ENCODE measurements at regions not wholly inside any gene's neighbourhood (a gene's known extent, or its start where the extent isn't known, plus 50 kb on each side); places are given as distances from the start of the nearest gene placed in this dataset.
A peak's percentile ranks its signal among the peaks of the same experiment; 100 is the strongest.

DNA sequence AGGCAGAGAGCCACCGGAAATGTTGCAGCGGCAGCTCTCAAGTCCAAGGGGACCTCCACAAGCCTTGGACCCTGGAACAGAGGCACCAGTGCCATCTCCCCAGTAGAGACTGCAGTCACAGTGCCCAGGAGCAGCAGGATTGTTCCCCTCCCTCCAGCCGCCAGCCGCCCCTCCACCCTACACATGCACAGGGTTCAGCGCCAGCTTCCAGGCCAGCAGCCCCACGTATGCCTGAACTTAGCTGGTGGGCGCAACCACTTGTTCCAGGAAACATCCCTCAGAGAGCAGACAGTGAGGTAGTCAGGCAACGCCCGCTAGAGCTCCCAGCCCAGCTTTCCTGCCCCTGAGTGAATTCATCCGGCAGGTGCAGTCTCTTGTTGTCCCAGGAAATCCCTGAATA lies 1098.1 kb upstream of the NCAM2 start:
- DNase-seq (ENCODE audit: extremely low read depth, low read depth), result no peak

DNA sequence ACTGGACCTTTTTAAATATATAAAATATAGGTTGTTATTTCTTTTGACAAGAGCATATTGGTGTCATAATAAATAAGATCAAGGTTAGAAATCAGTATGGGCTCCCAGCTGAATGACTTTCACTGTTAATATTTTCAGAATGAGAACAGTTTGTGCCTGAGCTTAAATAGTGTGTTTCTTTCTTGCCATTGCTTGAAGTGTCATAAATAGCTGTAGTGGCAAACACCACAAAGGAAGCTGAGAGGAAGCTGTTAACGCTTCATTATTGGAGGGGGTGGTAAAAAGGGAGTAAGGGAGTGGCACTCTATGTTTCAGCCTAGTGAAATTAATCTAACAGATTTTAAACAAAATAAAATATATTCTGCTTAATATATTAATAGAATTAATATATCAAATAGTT lies 1089.8 kb upstream of the NCAM2 start:
- DNase-seq (ENCODE audit: extremely low read depth, low read depth), result no peak

GRCh38 chr21:19914028-19914427 lies 1084.2 kb upstream of the NCAM2 start:
- DNase-seq (ENCODE audit: extremely low read depth, low read depth), result no peak

- no peak for DNase-seq (ENCODE audit: extremely low read depth, low read depth)
Observed at GRCh38 chr21:19921211-19921610, 1077.0 kb upstream of the NCAM2 start.

DNA sequence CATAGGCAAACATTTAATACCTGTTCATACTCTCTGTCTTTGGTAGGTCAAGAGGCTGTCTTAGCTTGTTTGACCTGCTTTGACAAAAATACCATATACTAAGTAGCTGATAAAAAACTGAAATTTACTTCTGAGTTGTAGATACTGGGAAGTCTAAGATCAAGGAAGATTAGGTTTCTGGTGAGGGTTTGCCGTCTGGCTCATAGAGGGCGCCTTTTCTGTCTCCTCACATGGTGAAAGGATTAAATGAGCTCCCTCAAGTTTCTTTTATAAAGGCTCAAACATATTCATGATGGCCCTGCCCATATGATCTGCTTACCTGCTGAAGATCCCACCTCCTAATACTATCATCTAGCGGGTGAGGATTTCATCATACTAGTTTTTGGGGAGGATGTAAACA lies 1076.1 kb upstream of the NCAM2 start:
- DNase-seq (ENCODE audit: extremely low read depth, low read depth), result no peak

DNA sequence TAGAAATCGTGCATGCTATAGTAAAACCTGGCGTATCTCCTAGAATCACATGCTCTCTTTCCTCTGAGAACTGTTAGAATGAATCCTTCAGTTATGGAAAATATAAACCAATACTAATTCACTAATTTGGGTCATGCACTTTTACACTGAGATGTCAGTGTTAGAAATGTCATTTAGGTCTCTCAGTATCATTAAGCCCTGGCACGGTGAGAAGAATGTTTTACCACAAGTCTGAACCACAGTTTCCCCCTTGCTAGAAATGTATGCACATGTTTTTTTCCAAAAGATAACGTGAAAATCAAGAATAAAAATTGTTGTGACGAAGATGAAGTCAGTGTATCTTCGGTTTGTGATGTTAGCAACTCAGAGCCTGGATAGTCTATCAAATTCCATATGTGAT lies 1062.7 kb upstream of the NCAM2 start:
- no peak for DNase-seq (ENCODE audit: extremely low read depth, low read depth)

DNA sequence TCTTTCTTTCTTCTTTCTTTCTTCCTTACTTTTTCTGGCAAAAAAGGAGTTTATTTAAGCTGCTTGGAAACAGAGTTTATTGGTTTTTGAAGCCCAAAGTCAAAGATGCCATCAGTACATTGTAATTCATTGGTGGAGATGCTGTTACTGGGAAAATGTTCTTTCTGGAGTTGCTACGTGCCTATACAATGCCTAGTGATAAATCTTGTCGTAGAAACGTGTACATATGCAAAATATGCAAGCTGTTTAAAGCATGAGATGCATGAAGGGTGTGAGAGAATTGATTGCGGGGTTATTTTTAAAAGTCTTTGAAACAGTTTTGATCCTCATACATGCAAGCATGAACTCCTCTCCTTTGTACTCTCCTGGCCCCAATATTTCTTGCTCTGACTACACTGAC lies 1060.6 kb upstream of the NCAM2 start:
- DNase-seq (ENCODE audit: extremely low read depth, low read depth), result no peak

DNA sequence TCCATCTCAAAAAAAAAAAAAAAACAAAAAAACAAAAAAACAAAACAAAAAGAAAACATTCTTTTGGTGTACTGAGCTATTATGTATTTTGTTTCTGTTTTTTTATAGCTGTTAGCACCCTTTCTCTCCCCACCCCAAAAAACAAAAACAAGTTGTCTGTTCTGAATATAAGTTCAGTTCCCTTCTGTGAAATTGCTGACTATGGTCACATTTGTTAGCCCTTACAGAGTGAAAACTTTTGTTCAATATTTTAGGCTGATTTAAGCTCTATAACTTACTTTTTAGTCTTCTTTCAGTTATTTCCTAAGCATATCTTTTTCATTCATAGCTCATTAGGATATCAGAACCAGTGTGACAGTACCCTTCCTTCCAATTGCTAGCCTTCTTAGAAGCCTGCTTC lies 1056.6 kb upstream of the NCAM2 start:
- no peak for DNase-seq (ENCODE audit: extremely low read depth, low read depth)

DNA sequence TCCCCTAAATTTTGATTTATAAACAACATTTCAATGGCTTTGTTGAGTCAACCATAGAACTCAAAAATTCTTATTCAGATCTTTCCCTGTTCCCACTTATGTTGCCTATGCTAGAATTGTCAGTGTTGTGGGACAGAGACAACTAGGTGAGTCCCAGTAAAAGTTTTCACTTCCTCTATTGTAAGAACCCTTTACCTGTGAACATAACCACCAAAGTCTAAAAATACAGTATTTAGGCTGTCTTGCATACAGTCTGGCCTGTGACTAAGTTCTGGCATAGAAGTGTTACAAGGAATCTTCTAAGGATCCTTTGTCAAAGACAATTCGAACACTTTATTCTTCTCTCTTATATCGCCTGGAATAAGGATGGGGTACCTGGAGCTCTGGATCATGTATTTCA lies 1047.9 kb upstream of the NCAM2 start:
- no peak for DNase-seq (ENCODE audit: extremely low read depth, low read depth)

- no peak for DNase-seq (ENCODE audit: extremely low read depth, low read depth)
Observed at GRCh38 chr21:19969156-19969555, 1029.1 kb upstream of the NCAM2 start.

- DNase-seq (ENCODE audit: extremely low read depth, low read depth), result peak; percentile 11
Observed at GRCh38 chr21:19981938-19982337, 1016.3 kb upstream of the NCAM2 start.

GRCh38 chr21:19986396-19986795 lies 1011.8 kb upstream of the NCAM2 start:
- no peak for DNase-seq (ENCODE audit: extremely low read depth, low read depth)

- no peak for DNase-seq (ENCODE audit: extremely low read depth, low read depth)
Observed at GRCh38 chr21:19987671-19988070, 1010.5 kb upstream of the NCAM2 start.

DNA sequence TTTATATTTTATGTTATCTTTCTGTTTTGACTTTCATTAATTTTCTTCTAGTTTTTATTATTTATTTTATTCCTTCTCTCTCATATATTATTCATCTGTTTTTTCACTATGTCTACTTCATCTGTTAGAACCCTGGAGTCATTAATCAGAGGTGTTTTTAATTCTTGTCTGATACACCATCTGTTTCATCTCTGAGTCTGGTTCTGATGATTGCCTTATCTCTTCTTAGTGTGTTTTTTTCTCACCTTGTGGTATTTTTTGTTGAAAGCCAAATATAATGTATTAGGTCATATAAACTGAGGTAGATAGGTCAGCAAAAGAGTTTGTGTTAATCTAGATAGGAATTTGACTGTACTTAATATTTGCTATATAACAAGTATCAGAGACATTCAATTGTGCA lies 1005.7 kb upstream of the NCAM2 start:
- no peak for DNase-seq (ENCODE audit: extremely low read depth, low read depth)

- DNase-seq (ENCODE audit: extremely low read depth, low read depth), result no peak
Observed at GRCh38 chr21:19993268-19993667, 1004.9 kb upstream of the NCAM2 start.

- no peak for DNase-seq (ENCODE audit: extremely low read depth, low read depth)
Observed at GRCh38 chr21:19995253-19995652, 1003.0 kb upstream of the NCAM2 start.

DNA sequence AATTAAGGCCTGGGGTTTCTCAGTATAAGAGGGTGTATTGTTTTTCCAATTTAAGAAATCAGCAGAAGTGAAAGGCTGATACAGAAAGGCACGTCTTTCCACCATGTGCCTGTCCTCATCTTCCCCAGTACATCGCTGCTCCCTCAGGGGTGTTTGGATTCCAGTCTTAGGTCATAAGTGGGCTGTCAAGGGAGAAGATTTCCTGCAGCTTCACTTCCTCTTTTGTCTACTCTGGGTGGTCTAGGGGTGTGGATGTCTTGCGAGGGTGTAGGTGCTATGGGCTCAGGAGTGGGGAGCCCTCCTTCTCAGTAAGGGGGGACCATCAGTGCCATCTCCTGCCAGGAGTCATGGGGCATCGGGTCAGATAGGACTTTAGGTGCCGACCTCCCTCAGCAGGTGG lies 999.8 kb upstream of the NCAM2 start:
- no peak for DNase-seq (ENCODE audit: extremely low read depth, low read depth)

- no peak for DNase-seq (ENCODE audit: extremely low read depth, low read depth)
Observed at GRCh38 chr21:19999369-20000272, 998.6 kb upstream of the NCAM2 start.

GRCh38 chr21:20004367-20004766 lies 993.8 kb upstream of the NCAM2 start:
- DNase-seq (ENCODE audit: extremely low read depth, low read depth), result no peak

- DNase-seq (ENCODE audit: extremely low read depth, low read depth), result no peak
Observed at GRCh38 chr21:20010691-20011200, 987.5 kb upstream of the NCAM2 start.

DNA sequence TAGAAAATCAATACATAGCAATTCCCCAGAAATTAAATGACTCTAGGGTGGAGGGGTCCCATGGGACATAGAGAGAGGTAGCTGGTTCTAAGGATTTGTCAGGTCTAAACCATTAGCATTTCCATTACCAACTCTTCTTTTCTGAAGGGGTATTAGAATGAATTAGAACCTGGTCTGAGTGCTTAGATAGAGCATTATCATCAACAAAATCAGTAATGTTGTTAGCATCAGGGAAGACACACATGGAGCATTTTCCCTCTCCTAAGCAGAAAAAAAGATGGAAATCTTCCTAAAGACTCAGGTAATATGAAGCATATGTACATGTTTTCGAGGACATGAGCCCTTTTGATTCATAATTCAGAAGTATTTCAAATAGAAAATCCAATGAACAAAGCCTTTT lies 984.4 kb upstream of the NCAM2 start:
- DNase-seq (ENCODE audit: extremely low read depth, low read depth), result no peak

- no peak for DNase-seq (ENCODE audit: extremely low read depth, low read depth)
Observed at GRCh38 chr21:20016435-20017005, 981.7 kb upstream of the NCAM2 start.

Data from NCI-H460 (cell line).